ENCODE measurements at regions not wholly inside any gene's neighbourhood (a gene's known extent, or its start where the extent isn't known, plus 50 kb on each side); places are given as distances from the start of the nearest gene placed in this dataset.

DNA sequence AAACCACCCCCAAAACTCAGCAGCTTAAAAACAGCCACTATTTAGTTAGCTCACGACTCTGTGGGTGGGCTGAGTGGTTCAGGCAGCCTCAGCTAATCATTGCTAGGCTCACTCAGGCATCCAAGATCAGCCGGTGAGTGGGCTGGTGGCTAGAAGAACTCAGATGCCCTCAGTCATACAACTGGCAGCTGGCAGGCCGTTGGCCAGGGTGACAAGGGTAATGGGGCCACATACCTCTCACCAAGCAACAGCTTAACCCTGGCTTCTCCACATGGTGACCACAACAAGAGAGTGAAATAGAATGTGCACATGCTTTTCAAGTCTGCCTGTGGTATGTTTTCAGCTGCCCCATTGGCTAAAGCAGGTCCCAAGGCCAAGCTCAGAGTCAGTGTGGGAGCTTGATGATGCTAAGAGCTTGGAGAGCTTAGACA, 435.4 kb upstream of the TSHZ3 start:
- no peaks in the 10 kb centered on the region for H3K79me2 ChIP-seq (ENCODE audit: insufficient read depth, low read length)
- TF ChIP-seq, protein P1, sequence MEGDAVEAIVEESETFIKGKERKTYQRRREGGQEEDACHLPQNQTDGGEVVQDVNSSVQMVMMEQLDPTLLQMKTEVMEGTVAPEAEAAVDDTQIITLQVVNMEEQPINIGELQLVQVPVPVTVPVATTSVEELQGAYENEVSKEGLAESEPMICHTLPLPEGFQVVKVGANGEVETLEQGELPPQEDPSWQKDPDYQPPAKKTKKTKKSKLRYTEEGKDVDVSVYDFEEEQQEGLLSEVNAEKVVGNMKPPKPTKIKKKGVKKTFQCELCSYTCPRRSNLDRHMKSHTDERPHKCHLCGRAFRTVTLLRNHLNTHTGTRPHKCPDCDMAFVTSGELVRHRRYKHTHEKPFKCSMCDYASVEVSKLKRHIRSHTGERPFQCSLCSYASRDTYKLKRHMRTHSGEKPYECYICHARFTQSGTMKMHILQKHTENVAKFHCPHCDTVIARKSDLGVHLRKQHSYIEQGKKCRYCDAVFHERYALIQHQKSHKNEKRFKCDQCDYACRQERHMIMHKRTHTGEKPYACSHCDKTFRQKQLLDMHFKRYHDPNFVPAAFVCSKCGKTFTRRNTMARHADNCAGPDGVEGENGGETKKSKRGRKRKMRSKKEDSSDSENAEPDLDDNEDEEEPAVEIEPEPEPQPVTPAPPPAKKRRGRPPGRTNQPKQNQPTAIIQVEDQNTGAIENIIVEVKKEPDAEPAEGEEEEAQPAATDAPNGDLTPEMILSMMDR (IDR thresholded peaks at IDR 0.05; ENCODE audit: extremely low read depth, low read depth, low read length) = no peak

DNA sequence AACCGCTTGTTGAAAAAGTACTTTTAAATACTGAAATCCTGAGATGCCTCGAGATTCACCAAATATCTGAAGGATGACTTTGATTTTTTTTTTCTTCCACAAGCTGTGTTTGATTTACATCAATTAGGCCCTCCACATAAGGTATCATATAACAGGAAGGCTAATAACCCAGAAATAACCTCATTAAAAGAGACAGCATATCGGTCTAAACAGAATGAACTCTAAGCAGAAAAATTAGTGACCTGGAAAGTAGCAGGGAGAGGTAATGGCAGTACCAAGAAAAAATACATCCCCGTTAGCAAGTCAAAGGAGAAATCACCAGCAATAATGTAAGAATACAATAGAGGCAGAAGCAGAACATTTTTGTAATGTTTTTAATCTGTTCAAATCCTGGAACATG, 452.4 kb upstream of the TSHZ3 start:
- Histone ChIP-seq H2AFZ (ENCODE audit: low read length) (no peak overlapping the region), H3K9me3 (ENCODE audit: low read depth, low read length) (no peaks in the 10 kb centered on the region), H3K4me1 (ENCODE audit: insufficient read depth, low read length) (no peaks in the 10 kb centered on the region), H4K20me1 (ENCODE audit: insufficient read depth, low read length) (no peaks in the 10 kb centered on the region), H3K27ac (ENCODE audit: low read depth, low read length) (no peak overlapping the region), H3K36me3 (ENCODE audit: insufficient read depth, low read length) (no peaks in the 10 kb centered on the region), H3K27me3 (ENCODE audit: insufficient read depth, low read length) (no peaks in the 10 kb centered on the region), H3K4me3 (ENCODE audit: insufficient read depth, low read length) (no peak overlapping the region), H3K79me2 (ENCODE audit: insufficient read depth, low read length) (no peaks in the 10 kb centered on the region), H3K4me2 (ENCODE audit: insufficient read depth, low read length) (no peak overlapping the region)
- TF ChIP-seq, protein P1 (IDR thresholded peaks at IDR 0.05; ENCODE audit: extremely low read depth, low read depth, low read length) = no peak
- no peak for DNase-seq (ENCODE audit: insufficient read length, low spot score, missing footprints)

More for the DNA sequence above, 435.4 kb upstream of the TSHZ3 start:
- Histone ChIP-seq H3K27me3 (ENCODE audit: insufficient read depth, low read length) (no peaks in the 10 kb centered on the region), H3K4me1 (ENCODE audit: insufficient read depth, low read length) (no peaks in the 10 kb centered on the region), H3K9me3 (ENCODE audit: low read depth, low read length) (no peaks in the 10 kb centered on the region), H3K4me2 (ENCODE audit: insufficient read depth, low read length) (no peak overlapping the region), H3K36me3 (ENCODE audit: insufficient read depth, low read length) (no peaks in the 10 kb centered on the region), H2AFZ (ENCODE audit: low read length) (no peak overlapping the region), H4K20me1 (ENCODE audit: insufficient read depth, low read length) (no peaks in the 10 kb centered on the region), H3K4me3 (ENCODE audit: insufficient read depth, low read length) (no peak overlapping the region), H3K27ac (ENCODE audit: low read depth, low read length) (no peak overlapping the region)
- DNase-seq (ENCODE audit: insufficient read length, low spot score, missing footprints) = no peak

DNA sequence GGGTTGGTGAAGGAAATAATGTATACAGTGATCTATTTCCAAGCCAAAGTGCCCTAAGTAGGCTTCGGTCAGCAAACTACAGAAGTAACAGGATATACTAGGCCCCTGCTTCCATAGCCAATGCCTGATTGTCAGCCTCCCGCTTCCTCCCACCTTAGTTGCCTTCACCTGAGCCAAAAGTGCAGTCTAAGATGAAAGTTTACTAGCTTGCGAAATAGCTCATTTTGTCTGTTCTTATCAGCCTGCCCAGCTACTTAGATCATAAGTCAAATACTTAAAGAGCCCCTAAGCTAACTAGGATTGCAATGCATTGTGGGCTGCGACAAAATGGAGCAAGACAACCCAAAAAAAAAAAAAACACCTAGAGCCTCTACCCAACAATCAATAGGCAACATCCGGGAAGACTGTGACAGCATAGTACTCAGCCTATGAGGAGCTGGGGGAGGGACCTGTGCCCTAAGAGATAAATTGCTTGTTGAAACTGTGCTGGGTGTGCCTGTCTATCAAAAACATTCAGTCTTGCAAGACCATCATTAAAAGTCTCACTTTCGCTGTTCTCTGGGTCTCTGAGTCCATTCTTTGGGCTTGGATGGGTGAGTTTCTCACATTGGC, 454.7 kb upstream of the TSHZ3 start:
- no peaks in the 10 kb centered on the region for H3K36me3 ChIP-seq (ENCODE audit: insufficient read depth, low read length)

DNA sequence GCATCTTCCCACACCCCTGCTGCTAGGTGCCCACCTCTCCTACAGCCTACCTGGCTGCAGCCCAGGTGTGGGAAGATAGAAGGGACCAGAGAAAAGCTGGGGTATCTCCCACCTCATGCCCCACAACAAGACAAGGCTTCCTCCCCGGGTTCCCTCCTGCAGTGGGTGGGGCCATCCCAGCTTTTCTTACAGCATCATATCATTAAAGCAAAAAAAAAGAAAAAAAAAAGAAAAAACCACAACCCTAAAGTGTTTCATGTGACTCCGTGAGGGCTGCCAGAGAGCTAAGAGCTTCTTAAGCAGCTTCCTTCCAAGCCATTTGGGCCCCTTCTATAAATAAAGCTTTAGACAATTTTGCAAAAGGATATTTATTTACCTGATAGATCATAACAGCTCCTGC, 455.4 kb upstream of the TSHZ3 start:
- H3K27me3 ChIP-seq (ENCODE audit: insufficient read depth, low read length) = no peaks in the 10 kb centered on the region
- no peaks in the 10 kb centered on the region for H4K20me1 ChIP-seq (ENCODE audit: insufficient read depth, low read length)
- TF ChIP-seq, protein P1 (IDR thresholded peaks at IDR 0.05; ENCODE audit: extremely low read depth, low read depth, low read length) = no peak
- H3K4me2 ChIP-seq (ENCODE audit: insufficient read depth, low read length) = no peak overlapping the region
- no peaks in the 10 kb centered on the region for H3K36me3 ChIP-seq (ENCODE audit: insufficient read depth, low read length)
- no peaks in the 10 kb centered on the region for H3K4me1 ChIP-seq (ENCODE audit: insufficient read depth, low read length)
- H2AFZ ChIP-seq (ENCODE audit: low read length) = no peak overlapping the region
- H3K27ac ChIP-seq (ENCODE audit: low read depth, low read length) = no peak overlapping the region
- H3K9me3 ChIP-seq (ENCODE audit: low read depth, low read length) = no peaks in the 10 kb centered on the region
- no peak for DNase-seq (ENCODE audit: insufficient read length, low spot score, missing footprints)
- no peaks in the 10 kb centered on the region for H3K79me2 ChIP-seq (ENCODE audit: insufficient read depth, low read length)
- H3K4me3 ChIP-seq (ENCODE audit: insufficient read depth, low read length) = no peak overlapping the region

More for the DNA sequence above, 454.7 kb upstream of the TSHZ3 start:
- Histone ChIP-seq H3K9me3 (ENCODE audit: low read depth, low read length) (no peaks in the 10 kb centered on the region), H3K27ac (ENCODE audit: low read depth, low read length) (no peak overlapping the region), H3K4me3 (ENCODE audit: insufficient read depth, low read length) (no peak overlapping the region), H3K4me2 (ENCODE audit: insufficient read depth, low read length) (no peak overlapping the region), H3K27me3 (ENCODE audit: insufficient read depth, low read length) (no peaks in the 10 kb centered on the region), H2AFZ (ENCODE audit: low read length) (no peak overlapping the region), H3K79me2 (ENCODE audit: insufficient read depth, low read length) (no peaks in the 10 kb centered on the region), H4K20me1 (ENCODE audit: insufficient read depth, low read length) (no peaks in the 10 kb centered on the region), H3K4me1 (ENCODE audit: insufficient read depth, low read length) (no peaks in the 10 kb centered on the region)
- no peak for DNase-seq (ENCODE audit: insufficient read length, low spot score, missing footprints)
- TF ChIP-seq, protein P1 (IDR thresholded peaks at IDR 0.05; ENCODE audit: extremely low read depth, low read depth, low read length) = no peak

Measured in osteoblast (primary cell).